GM12864 (cell line): ENCODE measurements at regions not wholly inside any gene's neighbourhood (a gene's known extent, or its start where the extent isn't known, plus 50 kb on each side); places are given as distances from the start of the nearest gene placed in this dataset.

ENCODE experiments used
- DNase-seq: peaks from one replicate; pipeline ENCODE4 v3.0.0-alpha.2; 2011; ENCODE audit warnings: low read depth
- H3K4me3 ChIP-seq: 2 replicates; pipeline ENCODE4 v1.5.1; 2011; ENCODE audit warnings: mild to moderate bottlenecking, low read depth, low read length, control low read depth
- TF ChIP-seq, protein P1 (sequence below): IDR thresholded peaks from 2 replicates; pipeline ENCODE4 v1.5.1; 2011; ENCODE audit warnings: low read depth, mild to moderate bottlenecking, moderate library complexity, low read length, control low read depth, inconsistent platforms; ENCODE audit errors: missing control alignments

DNA sequence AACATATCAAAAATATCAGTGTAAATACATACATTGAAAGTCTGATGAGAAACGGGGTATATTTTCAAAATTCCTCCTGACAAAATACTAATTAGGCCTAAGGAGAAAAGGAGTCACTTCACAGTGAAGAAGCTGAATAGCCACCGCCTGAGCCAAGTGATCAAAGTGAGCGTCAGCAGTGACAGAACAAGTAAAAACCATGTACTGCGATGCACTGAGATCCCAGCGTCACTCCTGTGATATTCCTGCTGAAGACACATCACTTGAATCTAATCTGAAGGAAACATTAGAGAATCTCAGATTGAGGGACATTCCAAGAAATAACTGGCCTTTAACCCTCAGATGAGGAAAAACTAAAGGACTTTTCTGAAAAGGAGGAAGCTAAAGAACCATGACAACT, 285.3 kb downstream of the EN1 start:
- TF ChIP-seq, protein P1, sequence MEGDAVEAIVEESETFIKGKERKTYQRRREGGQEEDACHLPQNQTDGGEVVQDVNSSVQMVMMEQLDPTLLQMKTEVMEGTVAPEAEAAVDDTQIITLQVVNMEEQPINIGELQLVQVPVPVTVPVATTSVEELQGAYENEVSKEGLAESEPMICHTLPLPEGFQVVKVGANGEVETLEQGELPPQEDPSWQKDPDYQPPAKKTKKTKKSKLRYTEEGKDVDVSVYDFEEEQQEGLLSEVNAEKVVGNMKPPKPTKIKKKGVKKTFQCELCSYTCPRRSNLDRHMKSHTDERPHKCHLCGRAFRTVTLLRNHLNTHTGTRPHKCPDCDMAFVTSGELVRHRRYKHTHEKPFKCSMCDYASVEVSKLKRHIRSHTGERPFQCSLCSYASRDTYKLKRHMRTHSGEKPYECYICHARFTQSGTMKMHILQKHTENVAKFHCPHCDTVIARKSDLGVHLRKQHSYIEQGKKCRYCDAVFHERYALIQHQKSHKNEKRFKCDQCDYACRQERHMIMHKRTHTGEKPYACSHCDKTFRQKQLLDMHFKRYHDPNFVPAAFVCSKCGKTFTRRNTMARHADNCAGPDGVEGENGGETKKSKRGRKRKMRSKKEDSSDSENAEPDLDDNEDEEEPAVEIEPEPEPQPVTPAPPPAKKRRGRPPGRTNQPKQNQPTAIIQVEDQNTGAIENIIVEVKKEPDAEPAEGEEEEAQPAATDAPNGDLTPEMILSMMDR, result no peak
- H3K4me3 ChIP-seq, result no peak overlapping the region
- DNase-seq, result no peak

DNA sequence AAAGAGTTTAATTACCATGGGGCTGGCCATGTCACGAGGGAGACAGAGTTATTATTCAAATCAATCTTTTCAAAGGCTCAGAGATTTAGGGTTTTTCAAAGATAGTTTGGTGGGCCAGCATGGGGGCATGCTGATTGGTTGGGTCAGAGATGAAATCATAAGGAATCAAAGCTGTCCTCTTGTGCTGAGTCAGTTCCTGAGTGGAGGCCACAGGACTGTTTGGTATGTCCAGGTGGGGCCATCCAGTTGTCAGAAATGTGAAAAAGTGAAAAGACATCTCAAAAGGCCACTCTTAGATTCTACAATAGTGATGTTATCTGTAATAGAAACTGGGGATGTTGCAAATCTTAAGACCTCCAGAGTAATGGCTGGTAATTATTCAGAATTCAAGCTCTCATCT, 288.6 kb downstream of the EN1 start:
- TF ChIP-seq, protein P1, result no peak
- no peak overlapping the region for H3K4me3 ChIP-seq
- DNase-seq, result no peak

DNA sequence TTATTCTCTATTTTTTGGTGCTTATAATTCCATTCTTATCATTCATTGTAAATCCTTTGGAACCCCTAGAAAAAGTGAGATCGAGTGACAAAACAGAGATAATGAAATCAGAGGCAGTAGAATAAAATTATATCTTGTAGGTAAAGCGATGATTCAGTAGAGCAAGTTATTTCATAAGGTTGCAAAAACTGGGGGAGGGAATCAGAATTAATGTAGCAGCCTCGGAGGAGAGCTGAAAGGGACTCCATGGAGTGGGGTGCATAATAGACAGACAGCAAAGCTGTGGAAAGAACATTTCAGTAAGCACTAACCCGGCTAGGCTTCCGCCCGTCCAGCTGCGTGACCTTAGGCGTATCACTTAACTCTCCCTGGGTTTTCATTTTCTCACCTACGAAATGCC, 289.7 kb downstream of the EN1 start:
- H3K4me3 ChIP-seq, result no peak overlapping the region
- no peak for DNase-seq
- TF ChIP-seq, protein P1, result no peak

DNA sequence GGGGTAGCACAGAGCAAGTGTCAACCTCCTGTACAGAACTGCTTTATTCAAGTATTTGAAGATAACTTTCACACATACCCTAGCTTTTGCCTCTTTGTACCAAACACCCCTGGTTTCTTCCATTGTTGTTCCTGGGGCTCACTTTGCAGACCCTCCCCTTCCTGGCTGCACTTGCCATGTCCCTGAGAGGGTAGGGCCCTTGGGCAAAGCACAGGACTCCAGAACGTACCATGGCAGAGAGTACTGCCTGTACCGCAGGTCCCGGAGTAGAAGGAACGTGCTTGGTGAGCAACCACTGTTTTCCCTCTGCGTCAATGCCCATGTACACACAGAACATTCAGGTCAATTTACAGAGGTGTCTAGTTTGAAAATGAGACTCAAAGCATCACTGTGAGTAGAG, 290.4 kb downstream of the EN1 start:
- no peak for DNase-seq
- TF ChIP-seq, protein P1, result no peak
- H3K4me3 ChIP-seq, result no peak overlapping the region

DNA sequence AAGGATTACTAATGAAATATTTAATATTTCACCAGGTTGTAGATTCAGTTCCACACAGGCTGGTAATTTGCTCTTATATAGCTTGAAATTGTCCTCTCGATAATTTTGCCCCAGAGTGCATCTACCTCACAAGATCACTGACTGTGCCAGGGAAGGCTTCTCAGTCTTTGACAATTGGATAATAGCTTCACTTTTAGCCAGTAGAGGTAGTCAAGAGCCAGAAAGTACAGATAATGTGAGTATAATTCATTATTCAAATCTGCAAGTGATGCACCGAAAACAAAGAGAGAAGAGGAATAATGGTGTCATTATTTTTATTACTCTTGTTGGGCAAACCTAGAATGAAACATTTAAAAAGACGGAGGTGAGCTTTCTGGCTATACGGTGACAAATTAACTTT, 292.8 kb downstream of the EN1 start:
- TF ChIP-seq, protein P1, result no peak
- no peak overlapping the region for H3K4me3 ChIP-seq
- DNase-seq, result no peak

DNA sequence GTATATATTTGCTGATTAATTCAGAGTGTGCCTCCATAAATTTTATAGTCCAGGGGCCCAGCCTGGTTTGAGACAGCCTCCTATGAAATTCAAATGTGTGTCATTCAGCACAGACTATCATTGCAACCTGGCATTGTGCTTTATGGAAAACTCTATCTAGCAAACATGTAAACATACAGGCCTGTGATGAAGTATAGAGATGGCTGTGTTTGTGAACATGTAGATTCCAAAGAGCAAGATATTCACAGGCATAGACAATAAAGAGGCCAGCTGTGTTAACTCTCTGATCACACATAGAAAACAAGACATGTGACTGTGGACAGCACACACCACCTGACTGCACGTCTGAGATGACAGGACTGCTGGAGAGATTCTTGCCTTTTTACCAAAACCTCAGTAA, 297.9 kb downstream of the EN1 start:
- H3K4me3 ChIP-seq, result no peak overlapping the region
- TF ChIP-seq, protein P1, result no peak
- DNase-seq, result no peak

DNA sequence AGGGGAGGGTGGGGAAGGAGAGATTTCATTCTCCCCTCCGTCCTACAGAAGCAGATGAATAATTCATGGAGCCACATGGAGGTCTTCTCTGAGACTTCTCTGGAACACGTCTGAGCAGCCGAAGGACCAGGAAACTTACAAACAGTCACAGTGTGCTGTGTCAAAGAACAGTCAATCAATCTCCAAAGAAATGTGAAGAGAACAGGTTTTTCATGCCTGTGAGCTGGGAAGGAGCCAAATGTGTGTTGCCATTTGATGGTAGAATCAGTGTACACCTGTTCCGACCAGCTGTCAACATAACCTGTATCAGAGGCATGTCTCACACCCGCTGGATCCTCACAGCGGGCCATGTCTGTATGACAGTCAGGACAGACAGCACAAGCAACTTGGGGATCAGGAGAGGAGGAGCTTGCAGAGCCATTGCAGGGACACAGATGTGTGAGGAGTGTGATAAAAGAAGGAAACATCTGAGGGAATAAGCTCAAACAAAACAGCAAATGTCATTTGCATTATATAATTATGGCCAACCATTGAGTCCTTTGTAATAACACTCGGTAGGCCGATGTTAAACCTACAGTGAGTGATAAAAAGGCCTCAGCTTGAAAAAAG, 298.5 kb downstream of the EN1 start:
- H3K4me3 ChIP-seq, result no peak overlapping the region
- no peak for DNase-seq
- TF ChIP-seq, protein P1, result no peak
